Esophagus squamous epithelium (tissue), 5 donors: ENCODE measurements at regions not wholly inside any gene's neighbourhood (a gene's known extent, or its start where the extent isn't known, plus 50 kb on each side); places are given as distances from the start of the nearest gene placed in this dataset.
"Not testable (repeated sequence)": the region's sequence is repeated elsewhere in the genome, so short reads cannot be mapped to it uniquely, and the experiment has no call there.

ENCODE experiments used
- DNase-seq: peaks from one replicate; lab custom pipeline; 2025; lab: John Stamatoyannopoulos, UW
- H3K27ac ChIP-seq, 4 donors: fragments of 200-600 bp; sonication (generic); one replicate each; pipeline ENCODE4 v1.5.1; 2016 to 2019; ENCODE audit warnings: mild to moderate bottlenecking in 1 of 4
- H3K27me3 ChIP-seq, 4 donors: fragments of 200-600 bp; sonication (generic); 1 replicate in 3 of 4; 2 replicates in 1 of 4; pipeline versions ENCODE4 v1.5.1 to v1.6.0; 2017 to 2021; ENCODE audit warnings: antibody characterized with exemption in 1 of 4
- H3K36me3 ChIP-seq, 3 donors: fragments of 200-600 bp; sonication (generic); one replicate each; pipeline ENCODE4 v1.5.1; 2016 to 2019
- H3K4me1 ChIP-seq, 3 donors: fragments of 200-600 bp; sonication (generic); one replicate each; pipeline ENCODE4 v1.5.1; 2017 to 2019
- H3K4me3 ChIP-seq, 4 donors: fragments of 200-600 bp; sonication (generic); 1 replicate in 3 of 4; 2 replicates in 1 of 4; pipeline ENCODE4 v1.5.1; 2016 to 2019; ENCODE audit warnings: mild to moderate bottlenecking in 2 of 4, moderate library complexity in 1 of 4
- H3K9me3 ChIP-seq, 3 donors: fragments of 200-600 bp; sonication (generic); one replicate each; pipeline ENCODE4 v1.5.1; 2016 to 2019
- CTCF ChIP-seq, 6 experiments: fragments of 450-650 bp in 4 of 6; fragments of 200-600 bp in 2 of 6; sonication (generic) in 2 of 6; IDR thresholded peaks; one replicate each; pipeline ENCODE4 v1.5.1; 2016 to 2019; ENCODE audit warnings: antibody characterized with exemption in 6 of 6, mild to moderate bottlenecking in 4 of 6, moderate library complexity in 4 of 6
- POLR2A ChIP-seq, 4 donors: fragments of 450-650 bp; IDR thresholded peaks; one replicate each; pipeline ENCODE4 v1.6.1; 2017; ENCODE audit warnings: antibody characterized with exemption in 4 of 4, mild to moderate bottlenecking in 4 of 4, moderate library complexity in 3 of 4
- WGBS, 2 donors: methylation state at CpG; one replicate each; pipeline ENCODE4 v1.1.5; 2018; 5-methylcytosine and 5-hydroxymethylcytosine counted together
- intact Hi-C: fragments of 100-400 bp; cut with DNase I; formaldehyde crosslinking; loops from one replicate; pipeline ENCODE4 v1.15.0; 2022
- donor health status: DM: yes; HTN: yes; CAD: no.

DNA sequence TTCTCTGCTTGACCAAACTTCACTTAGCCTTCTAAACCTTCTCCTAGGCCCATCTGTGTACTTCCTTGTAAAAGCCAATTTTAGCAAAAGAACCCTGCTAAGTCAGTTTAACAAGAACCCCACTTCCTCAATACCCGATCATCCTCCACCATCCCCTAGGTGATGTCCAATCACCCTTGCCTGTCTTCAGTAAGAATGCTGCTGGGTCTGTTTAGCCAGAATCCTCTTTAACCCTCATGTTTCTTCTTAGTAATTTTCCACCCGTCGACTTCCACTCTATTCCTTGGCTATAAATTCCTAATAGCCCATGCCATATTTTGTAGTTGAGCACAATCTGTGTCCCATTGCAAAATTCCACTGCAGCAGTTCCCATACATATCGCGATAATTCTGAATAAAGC lies 780.0 kb upstream of the RAB6C start:
- Histone ChIP-seq H3K36me3 (no peaks in the 10 kb centered on the region), H3K4me3 (no peak overlapping the region), H3K27ac (no peak overlapping the region), H3K9me3 (no peaks in the 10 kb centered on the region), H3K4me1 (no peaks in the 10 kb centered on the region), H3K27me3 (no peaks in the 10 kb centered on the region)
- TF ChIP-seq POLR2A (IDR thresholded peaks at IDR 0.05) (no peak), CTCF (IDR thresholded peaks at IDR 0.05) (no peak)
- intact Hi-C loops = no loop called here
- DNase-seq = no peak
- WGBS, 2 donors = 62 to 79% methylated on average over 5 of the region's 5 CpGs

GRCh38 chr2:129201696-129202095 lies 777.8 kb upstream of the RAB6C start:
- WGBS, 2 donors = 62 to 64% methylated on average over 2 of the region's 2 CpGs

DNA sequence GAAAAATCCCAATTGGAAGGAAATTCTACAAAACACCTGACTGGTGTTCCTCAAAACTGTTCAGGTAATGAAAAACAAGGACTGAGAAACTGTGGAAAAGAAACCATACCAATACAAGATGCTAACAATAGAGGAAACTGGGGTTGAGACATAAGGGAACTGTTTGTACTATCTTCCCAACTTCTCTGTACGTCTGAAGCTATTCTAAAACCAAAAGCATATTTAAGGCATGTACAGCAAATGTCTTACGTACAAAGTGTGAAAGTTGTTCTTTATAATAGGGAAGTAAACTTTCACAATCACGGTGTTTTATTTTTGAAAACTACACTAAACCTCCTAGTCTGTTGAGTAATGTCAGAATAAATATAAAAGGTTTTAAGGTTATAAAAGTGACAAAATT lies 776.1 kb upstream of the RAB6C start:
- intact Hi-C loops = no loop called here
- no peak overlapping the region for H3K27ac ChIP-seq
- WGBS, 2 donors = 42 to 60% methylated on average over 3 of the region's 3 CpGs
- no peaks in the 10 kb centered on the region for H3K4me1 ChIP-seq
- no peaks in the 10 kb centered on the region for H3K9me3 ChIP-seq
- H3K27me3 ChIP-seq = no peaks in the 10 kb centered on the region
- no peaks in the 10 kb centered on the region for H3K36me3 ChIP-seq
- DNase-seq = no peak
- H3K4me3 ChIP-seq = no peak overlapping the region
- TF ChIP-seq POLR2A (IDR thresholded peaks at IDR 0.05) = no peak

More at GRCh38 chr2:129201696-129202095, 777.8 kb upstream of the RAB6C start:
- TF ChIP-seq POLR2A (IDR thresholded peaks at IDR 0.05) (no peak), CTCF (IDR thresholded peaks at IDR 0.05) (no peak)
- no peak for DNase-seq
- Histone ChIP-seq H3K36me3 (no peaks in the 10 kb centered on the region), H3K9me3 (no peaks in the 10 kb centered on the region), H3K27ac (no peak overlapping the region), H3K4me1 (no peaks in the 10 kb centered on the region), H3K27me3 (no peaks in the 10 kb centered on the region), H3K4me3 (no peak overlapping the region)
- intact Hi-C loops = no loop called here

- intact Hi-C loops, H3K36me3 ChIP-seq, H3K4me1 ChIP-seq, H3K27ac ChIP-seq, H3K27me3 ChIP-seq, H3K9me3 ChIP-seq, DNase-seq, H3K4me3 ChIP-seq: not testable (repeated sequence)
- 93 to 94% methylated on average over 2 of the region's 2 CpGs for WGBS, 2 donors
These were observed 774.9 kb upstream of the RAB6C start for GRCh38 chr2:129204581-129204980.

- H3K27me3 ChIP-seq = no peaks in the 10 kb centered on the region
- WGBS, 2 donors = 14 to 19% methylated on average over 1 of the region's 1 CpG
- H3K4me3 ChIP-seq = no peak overlapping the region
- intact Hi-C loops = no loop called here
- H3K27ac ChIP-seq = no peak overlapping the region
- no peaks in the 10 kb centered on the region for H3K9me3 ChIP-seq
- TF ChIP-seq CTCF (IDR thresholded peaks at IDR 0.05) = no peak
- TF ChIP-seq POLR2A (IDR thresholded peaks at IDR 0.05) = no peak
- no peaks in the 10 kb centered on the region for H3K4me1 ChIP-seq
- no peak for DNase-seq
- H3K36me3 ChIP-seq = no peaks in the 10 kb centered on the region
These were observed 774.3 kb upstream of the RAB6C start for GRCh38 chr2:129205176-129205575.

- H3K4me1 ChIP-seq = no peaks in the 10 kb centered on the region
- TF ChIP-seq CTCF (IDR thresholded peaks at IDR 0.05) = no peak
- no peak for TF ChIP-seq POLR2A (IDR thresholded peaks at IDR 0.05)
- WGBS, 2 donors = 66 to 79% methylated on average over 5 of the region's 5 CpGs
- intact Hi-C loops = no loop called here
- H3K27ac ChIP-seq = no peak overlapping the region
- H3K4me3 ChIP-seq = no peak overlapping the region
- DNase-seq = no peak
- H3K9me3 ChIP-seq = no peaks in the 10 kb centered on the region
- H3K27me3 ChIP-seq = no peaks in the 10 kb centered on the region
- no peaks in the 10 kb centered on the region for H3K36me3 ChIP-seq
These were observed 773.7 kb upstream of the RAB6C start for GRCh38 chr2:129205766-129206165.
